HG03442 (cell line): ENCODE measurements at regions not wholly inside any gene's neighbourhood (a gene's known extent, or its start where the extent isn't known, plus 50 kb on each side); places are given as distances from the start of the nearest gene placed in this dataset.

Source experiments
- ATAC-seq: cut with Tn5 transposase; IDR thresholded peaks from one replicate; pipeline ENCODE4 v1.9.1; 2021; ENCODE audit warnings: mild to moderate bottlenecking, moderate library complexity; ENCODE audit not compliant: unreplicated experiment

DNA sequence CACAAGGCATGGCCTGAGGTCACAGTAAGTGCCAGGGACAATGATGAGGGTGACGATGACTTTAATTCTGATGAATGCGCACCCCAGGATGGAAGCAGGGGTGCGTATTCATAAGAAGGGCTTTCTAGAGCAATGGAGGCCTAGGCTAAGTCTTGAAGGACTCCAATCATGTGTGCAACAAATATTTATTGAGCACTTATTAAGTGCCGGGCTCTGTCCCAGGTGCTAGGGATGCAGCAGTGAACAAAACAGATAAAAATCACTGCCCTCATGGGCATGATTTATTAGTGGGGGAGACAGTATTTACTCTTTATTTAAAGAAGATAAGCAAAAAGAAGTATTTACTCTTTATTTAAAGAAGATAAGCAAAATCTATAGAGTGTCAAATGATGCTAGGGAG, 198.2 kb upstream of the KCNG1 start:
- ATAC-seq, result no peak

DNA sequence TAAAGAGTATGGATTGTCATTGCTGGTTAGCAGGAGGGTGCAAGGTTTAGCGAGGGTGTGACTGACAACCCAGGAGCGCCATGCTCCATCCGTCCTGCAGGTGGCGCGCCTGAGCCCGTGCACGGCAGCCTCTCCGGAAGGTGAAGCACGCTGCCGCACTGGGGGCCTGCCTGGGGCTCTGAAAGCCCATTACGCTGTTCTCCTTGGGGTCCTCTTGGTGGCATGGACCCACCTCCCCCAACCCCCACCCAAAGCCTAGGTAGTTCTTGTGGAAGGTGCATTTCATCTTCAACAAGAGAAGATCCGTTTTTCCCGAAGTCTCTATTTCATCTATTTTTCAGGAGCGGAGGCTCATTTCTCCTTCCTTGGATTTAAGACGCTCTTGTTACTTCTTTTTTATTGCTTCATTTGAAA, 197.4 kb upstream of the KCNG1 start:
- ATAC-seq, result no peak

DNA sequence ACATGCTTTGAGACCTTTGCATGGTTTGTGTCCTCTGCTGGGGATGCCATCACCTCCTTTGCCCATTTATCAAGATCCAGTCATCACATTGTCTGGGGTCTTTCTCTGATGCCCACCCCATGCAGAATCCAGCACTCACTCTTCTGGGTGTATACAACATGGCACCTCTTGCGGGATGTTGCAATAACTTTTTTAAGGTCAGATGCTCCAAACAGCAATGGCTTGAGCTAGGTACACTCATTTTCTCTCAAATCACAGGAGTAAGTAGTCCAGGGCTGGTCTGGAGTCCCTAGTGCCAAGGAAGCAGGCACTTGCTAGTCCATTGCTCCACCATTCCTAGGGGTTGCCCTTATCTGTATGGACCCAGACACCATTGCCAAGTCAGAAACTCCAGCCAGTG, 196.6 kb upstream of the KCNG1 start:
- ATAC-seq, result no peak

DNA sequence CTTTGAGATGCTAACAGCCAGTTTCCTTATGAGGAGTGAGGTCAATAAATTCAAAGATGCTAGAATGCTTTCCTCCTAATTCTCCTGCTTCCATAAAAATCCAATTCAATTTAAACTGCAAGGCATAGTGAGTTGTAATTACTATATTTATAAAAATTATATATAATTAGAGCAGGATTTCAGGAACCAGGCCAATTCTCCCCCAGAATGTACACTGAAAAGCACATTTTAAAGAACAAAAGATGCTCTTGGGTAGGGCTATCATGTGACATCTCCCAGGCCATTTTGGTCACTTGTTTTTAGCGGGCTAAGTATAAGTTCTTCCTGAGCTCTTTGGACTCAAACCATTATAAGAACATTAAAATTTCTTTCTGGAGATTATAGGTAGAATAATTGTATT, 195.7 kb upstream of the KCNG1 start:
- no peak for ATAC-seq

DNA sequence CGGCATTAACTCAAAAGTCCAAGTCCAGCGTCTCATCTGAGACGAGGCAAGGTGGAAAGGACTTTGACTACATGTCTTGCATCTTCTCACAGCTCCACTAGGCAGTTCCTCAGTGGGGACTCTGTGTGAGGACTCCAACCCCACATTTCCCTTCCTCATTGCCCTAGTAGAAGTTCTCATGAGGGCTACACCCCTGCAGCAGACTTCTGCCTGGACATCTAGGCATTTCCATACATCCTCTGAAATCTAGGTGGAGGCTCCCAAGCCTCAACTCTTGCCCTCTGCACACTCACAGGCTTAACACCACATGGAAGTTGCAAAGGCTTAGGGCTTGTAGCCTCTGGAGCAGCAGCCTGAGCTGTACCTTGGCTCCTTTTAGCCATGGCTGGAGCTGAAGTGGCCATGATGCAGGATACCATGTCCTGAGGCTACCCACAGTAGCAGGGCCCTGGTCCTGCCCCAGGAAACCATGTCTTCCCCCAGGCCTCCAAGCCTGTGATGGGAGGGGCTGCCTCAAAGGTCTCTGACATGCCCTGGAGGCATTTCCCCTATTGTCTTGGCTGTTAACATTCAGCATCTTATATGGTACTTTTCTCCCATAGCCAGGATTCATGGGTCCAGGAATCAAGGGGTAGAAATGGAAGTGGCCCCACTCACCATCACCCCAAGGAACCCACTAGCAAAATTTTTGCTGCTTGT, 194.6 kb upstream of the KCNG1 start:
- no peak for ATAC-seq

DNA sequence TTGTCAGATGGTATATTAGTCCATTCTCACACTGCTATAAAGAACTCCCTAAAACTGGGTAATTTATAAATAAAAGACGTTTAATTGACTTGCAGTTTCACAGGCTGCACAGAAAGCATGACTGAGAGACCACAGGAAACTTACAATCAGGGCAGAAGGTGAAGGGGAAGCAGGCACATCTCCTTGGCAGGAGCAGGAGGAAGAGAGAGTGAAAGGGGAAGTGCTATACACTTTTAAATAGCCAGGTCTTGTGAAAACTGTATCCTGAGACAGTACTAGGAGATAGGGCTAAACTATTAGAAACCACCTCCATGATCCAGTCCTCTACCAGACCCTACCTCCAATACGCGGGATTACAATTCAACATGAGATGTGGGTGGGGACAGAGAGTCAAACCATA, 193.9 kb upstream of the KCNG1 start:
- ATAC-seq, result no peak

DNA sequence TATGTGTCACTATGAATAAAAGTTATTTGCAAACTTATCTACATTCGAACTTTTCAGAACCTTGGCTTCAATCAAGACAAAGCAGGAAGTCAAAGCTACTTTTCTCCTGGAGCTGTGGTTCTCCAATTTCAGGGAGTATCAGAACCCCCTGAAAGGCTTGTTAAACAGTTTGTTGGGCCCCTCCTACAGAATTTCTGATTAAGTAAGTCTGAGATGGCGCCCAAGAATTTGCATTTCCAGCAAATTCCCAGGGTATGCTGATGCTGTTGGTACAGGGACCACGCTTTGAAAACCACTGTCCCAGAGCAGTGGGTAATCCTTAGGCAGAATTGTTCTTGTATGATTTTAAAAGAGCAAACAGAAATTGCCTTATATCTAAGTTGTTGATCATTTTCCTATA, 189.9 kb upstream of the KCNG1 start:
- no peak for ATAC-seq

DNA sequence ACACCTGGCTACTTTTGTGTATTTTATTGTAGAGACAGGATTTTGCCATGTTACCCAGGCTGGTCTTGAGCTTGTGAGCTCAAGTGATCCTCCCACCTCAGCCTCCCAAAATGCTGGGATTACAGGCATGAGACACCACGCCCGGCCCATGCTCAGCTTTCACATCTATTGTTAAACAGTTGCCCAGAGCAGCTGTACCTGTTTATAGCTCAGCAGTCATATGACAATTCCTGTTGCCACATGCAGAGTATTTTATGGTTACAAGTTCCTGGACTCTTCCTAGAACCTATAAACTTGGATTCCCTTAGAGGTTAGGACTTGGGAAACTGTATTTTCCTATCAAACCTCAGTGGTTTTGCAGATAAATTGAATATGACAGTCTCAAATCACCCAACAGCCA, 188.3 kb upstream of the KCNG1 start:
- ATAC-seq, result no peak

DNA sequence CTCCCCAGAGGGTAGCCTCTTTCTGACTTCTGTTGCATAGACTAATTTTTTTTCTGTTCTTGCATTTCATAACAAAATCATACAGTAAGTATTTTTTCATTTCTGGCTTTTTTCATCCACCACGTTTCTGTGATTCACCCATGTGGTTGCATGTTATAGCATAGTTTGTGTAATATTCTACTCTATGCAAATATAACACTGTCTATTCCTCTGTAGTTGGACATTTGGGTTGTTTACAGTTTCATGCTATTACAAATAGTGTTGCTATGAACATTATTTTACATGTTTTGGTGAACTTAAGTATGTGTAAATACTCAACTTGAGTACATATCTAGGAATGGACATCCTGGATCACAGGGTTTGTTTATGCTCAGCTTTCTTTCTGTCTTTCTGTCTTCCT, 187.2 kb upstream of the KCNG1 start:
- no peak for ATAC-seq

DNA sequence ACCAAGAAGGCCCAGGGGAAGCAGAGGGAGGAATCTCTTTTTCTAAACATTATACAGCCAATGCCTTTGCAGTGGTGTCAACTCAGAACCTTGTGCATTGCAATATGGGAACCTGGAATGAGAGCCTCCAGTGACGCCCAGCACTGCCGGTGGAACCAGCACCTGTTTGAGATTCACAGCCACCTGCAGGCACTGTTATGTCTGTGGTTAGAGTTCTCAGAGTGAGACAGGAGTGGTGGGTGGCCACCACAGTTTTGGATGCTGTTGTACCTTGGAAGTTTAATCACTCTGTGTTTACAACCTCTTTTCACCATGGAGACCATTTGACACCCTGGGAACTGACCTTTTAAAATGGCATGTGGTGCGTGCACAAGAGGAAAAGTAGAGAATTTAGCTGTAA, 185.3 kb upstream of the KCNG1 start:
- no peak for ATAC-seq

DNA sequence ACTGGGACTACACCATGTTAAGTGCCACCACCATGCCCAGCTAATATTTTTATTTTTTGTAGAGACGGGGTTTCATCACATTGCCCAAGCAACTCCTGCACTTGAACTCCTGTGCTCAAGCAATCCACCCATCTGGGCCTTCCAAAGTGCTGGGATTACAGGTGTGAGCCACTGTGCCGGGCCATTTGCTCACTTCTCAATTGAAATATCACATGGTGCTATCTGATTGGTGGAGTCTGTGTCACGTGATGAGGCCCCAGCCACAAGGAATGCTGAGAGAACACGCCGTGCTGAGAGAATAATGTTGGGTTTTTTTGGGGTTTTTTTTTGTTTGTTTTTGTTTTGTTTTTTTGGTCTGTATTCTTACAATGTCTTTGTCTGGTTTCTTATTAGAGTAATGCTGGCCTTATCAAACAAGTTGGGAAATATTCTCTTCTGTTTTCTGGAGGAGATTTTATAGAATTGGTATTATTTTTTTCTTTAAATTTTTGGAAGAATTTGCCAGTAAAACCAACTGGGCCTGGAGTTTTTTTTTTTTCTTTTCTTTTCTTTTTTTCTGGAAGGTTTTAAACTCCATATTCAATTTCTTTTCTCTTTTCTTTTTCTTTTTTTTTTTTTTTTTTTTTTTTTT, 183.2 kb upstream of the KCNG1 start:
- ATAC-seq, result no peak

DNA sequence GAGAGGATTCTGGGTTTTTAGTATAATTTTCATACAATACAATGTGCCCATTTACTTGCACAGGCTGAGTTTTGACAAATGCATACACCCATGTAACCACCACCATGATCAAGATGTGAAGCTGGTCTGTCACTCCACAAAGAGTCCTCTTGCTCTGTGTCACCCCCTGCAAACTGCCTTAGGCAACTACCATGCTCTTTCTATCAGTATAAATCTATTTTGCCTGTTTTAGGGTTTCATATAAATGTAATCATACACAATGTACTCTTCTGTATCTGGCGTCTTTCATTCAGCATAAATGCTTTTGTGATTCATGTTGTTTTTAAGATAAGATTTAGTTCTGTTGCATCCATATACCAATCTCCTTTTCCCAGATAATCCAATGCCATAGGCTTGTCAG, 181.9 kb upstream of the KCNG1 start:
- no peak for ATAC-seq

DNA sequence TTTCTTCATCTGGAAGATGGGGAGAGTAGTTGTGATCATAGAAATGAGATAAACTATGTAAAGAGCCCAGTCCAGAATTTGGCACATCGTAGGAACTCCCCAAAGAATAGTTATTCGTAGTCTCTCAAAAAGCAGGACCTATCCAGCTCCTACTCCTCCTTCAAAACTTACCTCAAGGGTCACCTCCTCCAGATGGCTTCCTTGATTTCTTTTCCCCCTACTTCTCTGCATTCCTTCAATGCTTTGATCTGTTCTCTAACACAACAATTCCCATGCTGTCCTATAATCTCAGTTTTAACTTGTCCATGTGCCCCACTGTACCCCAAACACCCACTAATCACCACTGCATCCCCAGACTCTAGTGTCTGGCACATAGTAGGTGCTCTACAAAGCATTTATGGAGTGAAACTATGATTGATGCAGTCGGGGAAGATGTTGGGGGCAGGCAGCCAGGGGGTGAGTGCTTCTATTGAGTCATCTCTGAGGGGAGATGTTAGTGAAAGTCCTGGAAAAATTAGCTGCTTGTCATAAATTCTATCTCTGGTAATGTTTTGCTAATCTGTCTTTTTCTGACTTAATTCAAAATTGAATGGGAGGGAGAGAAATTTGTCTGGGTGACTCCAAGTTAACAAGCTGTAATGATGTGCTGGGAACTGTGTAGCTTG, 181.3 kb upstream of the KCNG1 start:
- ATAC-seq, result no peak

DNA sequence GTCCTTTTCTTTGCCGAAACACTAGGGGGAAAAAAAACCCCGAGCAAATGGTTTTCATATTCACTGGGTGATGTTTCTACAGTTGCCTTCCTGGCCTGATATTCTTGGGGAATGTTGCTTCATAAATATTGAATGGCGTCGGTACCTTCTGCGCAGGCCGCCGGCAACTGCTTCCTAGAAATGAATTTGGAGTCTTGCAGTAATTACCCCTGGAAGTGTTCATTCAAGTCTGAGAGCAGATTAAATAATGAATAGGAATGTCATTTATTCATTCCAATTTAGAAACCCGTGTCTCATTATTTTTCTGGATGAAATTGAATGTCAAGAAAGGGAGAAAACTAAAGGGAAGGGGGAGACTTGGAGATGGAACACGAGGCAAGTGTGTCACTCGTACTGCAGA, 179.4 kb upstream of the KCNG1 start:
- ATAC-seq, result no peak

DNA sequence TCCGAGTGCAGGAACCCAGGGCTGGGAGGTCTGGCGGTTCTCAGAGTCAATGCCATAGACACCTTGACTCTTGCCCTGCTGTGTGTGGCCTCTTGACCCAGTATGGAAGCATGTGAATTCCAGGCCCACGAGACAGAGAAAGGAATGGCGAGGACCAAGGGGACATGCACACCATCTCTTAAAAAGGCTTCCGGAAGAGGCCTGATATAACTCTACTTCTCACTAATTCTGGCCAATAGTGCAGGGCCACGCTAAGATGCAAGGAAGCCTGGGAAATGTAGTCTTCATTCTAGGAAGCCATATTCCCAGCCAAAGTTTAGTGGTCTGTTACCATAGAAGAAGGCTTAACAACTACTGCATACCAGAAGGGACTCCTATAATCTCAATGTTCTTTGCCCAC, 177.0 kb upstream of the KCNG1 start:
- ATAC-seq, result no peak

DNA sequence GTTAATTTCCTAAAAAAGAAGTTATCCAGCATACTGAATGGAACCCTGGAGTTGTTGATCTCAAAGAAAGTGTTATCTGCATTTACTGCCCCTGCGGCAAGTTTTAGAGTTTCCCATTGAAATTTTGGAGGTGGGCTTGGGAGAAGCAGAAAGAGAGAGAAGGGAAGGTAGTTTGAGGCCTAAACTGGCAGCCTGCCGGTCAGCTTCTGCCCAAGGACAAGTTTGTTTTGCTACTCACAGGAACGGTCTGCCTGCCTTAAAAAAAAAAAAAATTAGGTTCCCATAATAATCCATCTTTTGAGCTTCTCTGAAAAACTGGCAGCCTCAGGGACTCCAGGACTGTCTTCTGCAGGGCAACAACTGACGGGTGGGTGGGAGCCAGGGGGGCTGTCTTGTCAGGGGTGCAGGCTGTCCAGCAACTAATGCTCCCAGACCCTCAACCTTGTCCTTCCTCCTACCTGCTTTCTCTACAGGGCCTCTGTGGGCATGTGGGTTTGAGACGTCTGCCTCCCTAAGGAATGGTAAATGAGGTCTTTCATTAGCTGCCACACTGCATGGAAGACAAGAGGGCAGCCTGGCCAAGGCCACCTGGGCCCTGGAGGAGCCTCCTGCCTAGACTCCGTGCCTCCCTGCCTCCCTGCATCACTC, 176.1 kb upstream of the KCNG1 start:
- ATAC-seq, result no peak

DNA sequence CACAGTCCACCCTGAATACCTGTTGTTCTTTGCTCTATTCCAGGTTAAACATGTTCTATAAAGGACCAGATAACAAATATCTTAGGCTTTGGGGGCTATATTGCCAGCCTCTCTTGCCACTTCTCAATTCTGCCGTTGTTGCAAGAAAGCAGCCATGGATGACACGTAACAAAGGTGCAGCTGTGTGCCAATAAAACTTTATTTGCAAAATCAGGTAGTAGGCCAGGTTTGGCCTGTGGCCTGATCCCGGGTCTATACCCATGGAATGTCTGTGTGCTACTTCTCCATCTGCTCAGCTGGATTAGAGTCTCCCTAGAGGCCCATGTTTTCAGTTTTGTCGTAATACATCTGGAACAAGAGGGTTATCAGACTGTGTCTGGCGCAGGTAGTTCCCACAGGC, 175.3 kb upstream of the KCNG1 start:
- ATAC-seq, result no peak

DNA sequence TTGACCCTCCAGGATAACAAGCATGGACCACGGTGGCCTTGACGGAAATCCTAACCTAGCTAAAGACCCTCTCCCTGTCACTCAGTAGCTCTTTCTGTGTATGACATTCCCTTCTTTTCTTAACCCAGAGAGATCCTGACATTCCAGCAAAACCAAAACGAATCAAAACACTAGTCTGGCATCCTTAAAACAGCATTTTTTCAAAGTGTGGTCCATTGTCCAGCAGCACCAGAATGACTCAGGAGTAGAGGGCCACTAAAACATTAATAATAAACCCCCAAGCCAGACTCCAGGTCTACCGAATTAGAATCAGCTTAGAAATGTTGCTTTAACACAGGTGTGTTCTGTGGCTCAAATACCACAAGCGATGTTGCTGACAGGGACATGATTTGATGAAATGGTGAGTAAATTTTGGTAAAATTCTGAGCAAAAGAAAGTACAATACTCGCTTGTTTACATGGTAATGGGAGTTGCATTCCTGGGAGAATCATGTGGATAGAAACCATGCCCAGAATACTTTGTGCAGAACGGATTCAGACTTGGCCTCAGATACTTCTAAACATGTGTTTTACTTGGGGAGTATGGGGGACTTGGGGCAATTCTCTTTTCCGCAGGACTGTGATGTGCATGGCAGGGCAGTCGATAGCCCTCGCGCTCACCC, 174.2 kb upstream of the KCNG1 start:
- no peak for ATAC-seq

DNA sequence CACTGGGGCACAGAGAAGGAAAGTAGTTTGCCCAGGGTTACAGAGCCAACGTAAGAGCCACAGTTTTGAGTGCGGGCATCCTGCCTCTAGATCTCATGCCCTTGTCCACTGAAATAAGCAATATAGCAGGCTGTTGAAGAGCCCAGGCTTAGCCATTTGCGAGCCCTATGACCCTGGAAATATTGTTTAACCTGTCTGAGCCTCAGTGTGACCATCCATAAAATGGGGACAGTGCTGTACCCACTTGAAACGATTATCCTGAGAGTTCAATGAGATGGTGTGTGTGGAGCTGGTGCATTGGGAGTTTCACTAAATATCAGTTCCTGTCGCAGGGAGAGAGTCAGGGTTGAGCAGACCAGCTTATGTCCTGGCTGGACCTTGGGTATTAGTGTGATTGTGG, 173.1 kb upstream of the KCNG1 start:
- ATAC-seq, result no peak

DNA sequence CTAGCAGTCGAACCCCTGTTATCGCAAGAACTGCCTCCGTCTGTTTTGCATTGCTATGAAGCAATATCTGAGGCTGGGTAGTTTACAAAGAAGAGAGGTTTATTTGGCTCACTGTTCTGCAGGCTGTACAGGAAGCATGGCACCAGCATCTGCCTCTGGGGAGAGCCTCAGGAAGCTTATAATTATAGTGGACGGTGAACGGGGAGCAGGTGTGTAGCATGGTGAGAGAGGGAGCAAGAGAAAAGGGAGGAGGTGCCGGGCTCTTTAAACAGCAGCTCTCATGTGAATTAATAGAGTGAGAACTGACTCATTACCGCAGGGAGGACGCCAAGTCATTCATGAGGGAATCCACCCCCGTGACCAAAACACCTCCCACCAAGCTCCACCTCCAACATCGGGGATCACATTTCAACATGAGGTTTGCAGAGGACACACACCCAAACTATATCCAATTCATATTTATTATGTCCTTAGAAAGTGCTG, 172.6 kb upstream of the KCNG1 start:
- ATAC-seq, result no peak

DNA sequence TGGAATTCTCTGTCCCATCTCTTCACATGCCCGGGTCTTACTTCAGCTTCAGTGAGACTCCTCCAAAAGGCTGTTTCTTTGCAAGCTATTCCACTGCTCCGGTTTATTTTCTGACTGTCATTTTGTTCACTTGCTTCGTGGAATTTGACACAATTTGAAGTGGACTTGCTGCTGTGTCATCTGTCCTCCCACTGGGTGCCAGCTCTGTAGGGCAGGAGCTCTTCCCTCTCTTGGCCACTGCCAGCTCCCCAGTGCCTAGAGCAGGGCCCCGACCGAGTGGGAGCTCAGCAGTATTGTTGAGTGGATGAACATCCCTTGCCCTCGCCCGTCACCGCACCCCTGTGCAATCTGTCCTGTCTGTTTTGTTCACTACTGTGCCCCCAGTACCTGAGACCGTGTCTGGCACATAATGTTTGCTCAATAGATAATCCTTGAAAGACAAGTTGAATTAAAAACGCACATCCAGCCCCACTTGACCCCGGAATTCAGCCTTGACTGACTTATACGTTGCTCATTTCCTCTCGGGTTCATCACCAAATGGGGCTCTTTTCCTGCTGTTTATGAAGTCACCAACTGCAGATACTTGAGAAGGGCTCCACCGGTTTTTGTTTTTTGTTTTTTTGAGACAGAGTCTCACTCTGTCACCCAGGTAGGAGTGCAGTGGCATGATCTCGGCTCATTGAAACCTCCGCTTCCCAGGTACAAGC, 170.3 kb upstream of the KCNG1 start:
- ATAC-seq, result no peak
